GM18505 (cell line): ENCODE measurements at regions not wholly inside any gene's neighbourhood (a gene's known extent, or its start where the extent isn't known, plus 50 kb on each side); places are given as distances from the start of the nearest gene placed in this dataset.
"Not testable (repeated sequence)": the region's sequence is repeated elsewhere in the genome, so short reads cannot be mapped to it uniquely, and the experiment has no call there.

Source experiments
- ATAC-seq: cut with Tn5 transposase; IDR thresholded peaks from one replicate; pipeline ENCODE4 v1.9.1; 2021; ENCODE audit not compliant: unreplicated experiment
- POLR2A ChIP-seq: IDR thresholded peaks from 4 replicates; pipeline ENCODE4 v1.6.1; 2011; ENCODE audit warnings: borderline replicate concordance; ENCODE audit not compliant: insufficient read depth, insufficient read length; ENCODE audit errors: extremely low read depth

DNA sequence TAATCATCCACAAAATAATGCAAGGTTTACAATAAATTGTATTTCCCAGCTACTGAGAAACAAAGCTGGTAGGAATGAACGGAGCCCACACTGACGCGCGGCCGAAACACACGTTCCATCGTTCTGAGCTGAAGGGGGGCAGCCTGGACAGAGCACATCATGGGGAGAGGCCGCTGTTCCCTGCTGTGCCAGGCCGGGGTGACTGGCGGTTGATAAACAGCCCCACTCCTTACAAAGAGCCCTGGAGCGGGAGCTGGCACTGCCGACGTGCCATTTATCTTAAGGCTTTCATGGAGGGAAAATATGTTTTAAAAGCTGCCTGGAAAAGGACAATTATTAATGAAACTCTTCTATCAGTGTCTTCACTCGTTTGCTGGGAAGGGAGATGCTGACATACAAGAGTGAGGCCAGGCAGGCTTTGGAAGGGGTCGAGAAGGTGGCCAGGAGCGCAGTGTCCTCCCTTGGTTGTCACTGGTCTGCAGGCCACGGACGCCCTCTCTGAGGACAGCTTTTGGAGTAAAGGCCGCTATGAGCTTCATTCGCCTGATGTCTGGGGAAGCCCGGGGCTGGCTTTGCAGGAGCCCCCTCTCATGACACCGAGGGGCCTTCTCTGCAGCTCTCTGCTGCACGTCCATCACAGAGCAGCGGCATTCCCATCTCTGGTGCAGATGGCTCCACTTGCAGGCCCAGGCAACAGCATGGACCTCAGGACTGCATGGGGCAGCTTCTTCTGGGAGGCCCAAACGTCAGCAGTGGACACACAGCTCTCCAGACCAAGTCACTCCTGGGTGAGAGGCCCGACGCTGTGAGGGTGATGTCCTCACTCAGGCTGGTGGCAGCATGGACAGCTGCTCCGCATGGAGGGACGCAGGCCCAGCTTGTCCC, 355.3 kb upstream of the SFSWAP start:
- no peak for TF ChIP-seq POLR2A
- no peak for ATAC-seq

DNA sequence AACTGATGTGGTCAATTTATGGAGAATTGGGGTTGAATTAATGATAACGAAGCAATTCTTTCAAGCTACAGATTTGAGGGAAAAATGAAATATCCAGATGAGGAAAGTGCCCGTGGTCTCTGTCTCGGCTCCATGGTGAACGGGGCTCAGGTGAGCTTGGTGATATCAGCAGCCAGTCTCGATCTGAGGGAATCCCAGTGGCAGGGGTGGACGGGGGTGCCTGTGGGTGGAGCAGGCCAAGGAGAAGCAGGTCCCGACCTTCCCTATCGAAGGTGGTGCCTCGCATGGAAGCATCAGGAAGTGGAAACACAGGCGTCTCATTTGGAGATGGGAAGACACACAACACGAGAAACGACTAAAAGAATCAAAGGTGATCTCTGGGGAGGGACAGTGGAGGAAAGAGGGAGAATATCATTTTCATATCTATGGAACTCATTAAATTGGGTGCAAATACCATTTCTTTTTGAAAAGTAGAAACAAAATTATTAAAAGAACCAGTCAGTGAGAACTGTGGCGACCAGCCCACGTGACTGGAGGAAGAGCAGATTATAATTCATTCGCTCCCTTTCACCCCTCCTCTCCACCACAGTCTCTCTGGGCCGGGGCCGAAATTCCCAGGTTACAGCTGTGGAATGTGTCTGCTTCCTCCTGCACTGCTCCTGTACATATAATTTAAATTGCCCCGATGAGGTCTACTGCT, 354.3 kb upstream of the SFSWAP start:
- TF ChIP-seq POLR2A: no peak
- ATAC-seq: no peak

DNA sequence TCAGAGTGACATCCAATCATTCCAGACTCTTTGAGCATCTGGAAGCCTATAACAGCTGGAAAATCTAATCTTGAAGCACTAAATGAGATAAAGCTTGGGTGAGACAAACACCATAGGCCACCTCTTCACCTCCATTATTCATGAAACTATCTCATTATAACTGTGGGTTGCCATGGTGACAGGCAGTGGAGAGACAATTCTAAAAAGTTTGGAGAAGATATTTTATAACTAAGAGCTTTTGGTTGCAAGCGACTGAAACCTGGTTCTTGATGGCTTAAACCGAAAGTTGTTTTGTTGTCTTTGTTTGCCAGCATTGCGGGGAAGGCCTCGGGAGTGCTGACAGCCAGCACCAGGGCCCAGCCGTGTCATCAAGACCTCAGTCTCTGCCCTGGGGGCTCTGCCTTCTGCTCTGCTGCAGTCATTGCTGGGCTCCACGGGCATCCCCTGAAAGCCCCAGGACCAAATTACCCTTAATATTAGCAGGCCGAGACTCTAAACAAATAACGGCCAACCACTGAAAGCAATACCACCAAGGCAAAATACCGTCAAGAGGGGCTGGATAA, 353.6 kb upstream of the SFSWAP start:
- ATAC-seq: no peak
- no peak for TF ChIP-seq POLR2A

DNA sequence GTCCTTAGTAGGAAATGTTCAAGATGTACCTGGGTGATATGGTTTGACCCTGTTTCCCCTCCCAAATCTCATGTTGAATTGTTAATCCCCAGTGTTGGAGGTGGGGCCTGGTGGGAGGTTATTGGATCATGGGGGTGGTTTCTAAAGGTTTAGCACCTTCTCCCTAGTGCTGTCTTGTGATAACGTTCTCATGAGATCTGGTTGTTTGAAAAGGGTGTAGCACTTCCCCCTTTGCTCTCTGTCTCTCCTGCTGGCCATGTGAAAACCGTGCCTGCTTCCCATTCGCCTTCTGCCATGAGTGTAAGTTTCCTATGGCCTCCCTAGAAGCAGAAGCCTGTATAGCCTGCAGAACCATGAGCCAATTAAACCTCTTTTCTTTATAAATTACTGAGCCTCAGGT, 353.0 kb upstream of the SFSWAP start:
- TF ChIP-seq POLR2A: no peak
- ATAC-seq: no peak

DNA sequence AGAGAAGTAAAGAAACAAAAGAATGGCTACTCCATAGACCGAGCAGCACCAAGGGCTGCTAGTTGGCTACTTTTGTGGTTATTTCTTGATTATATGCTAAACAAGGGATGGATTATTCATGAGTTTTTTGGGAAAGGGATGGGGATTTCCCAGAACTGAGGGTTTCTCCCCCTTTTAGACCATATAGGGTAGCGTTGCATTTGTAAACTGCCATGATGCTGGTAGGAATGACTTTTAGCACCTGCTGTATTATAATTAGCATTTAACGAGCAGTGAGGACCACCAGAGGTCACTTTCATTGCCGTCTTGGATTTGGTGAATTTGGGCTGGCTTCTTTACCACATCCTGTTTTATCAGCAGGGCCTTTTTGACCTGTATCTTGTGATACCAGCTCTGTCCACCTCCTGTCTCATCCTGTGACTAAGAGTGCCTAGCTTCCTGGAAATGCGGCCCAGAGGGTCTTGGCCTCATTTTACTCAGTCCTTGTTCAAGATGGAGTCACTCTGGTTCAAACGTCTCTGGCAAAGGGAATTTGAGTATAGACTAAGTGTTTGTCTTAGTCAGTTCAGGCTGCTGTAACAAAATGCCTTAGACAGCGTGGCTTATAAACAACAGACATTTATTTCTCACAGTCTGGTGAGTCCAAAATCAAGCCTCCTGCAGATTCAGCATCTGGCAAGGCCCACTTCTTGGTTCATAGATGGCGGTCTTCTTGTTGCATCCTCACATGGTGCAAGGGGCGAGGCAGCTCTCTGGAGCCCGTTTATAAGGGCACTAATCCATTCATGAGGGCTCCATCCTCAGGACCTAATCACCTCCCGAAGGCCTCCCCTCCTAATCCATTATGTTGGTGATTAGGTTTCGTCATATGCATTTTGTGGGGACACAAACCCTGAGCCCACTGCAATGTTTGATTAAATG, 348.3 kb upstream of the SFSWAP start:
- ATAC-seq: no peak
- TF ChIP-seq POLR2A: no peak

DNA sequence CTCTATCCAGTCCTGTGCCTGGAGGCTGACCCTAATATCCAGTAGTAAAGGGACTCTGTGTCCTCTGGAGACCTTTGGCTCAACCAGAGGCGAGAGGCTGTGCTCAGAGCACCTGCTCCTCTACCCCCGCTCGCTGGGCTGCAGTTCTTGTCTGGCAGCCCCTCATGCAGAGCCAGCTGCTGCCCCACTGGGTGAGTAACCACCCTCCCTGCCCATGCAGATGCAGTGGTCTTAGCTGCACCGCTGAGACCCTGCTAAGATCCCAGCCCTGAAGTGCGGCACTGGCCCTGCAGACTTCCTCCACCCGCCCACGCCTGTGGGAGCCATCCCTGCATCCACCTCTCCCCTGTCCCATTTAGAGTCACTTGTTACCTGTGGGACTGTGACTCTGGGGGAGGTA, 347.5 kb upstream of the SFSWAP start:
- ATAC-seq: no peak

DNA sequence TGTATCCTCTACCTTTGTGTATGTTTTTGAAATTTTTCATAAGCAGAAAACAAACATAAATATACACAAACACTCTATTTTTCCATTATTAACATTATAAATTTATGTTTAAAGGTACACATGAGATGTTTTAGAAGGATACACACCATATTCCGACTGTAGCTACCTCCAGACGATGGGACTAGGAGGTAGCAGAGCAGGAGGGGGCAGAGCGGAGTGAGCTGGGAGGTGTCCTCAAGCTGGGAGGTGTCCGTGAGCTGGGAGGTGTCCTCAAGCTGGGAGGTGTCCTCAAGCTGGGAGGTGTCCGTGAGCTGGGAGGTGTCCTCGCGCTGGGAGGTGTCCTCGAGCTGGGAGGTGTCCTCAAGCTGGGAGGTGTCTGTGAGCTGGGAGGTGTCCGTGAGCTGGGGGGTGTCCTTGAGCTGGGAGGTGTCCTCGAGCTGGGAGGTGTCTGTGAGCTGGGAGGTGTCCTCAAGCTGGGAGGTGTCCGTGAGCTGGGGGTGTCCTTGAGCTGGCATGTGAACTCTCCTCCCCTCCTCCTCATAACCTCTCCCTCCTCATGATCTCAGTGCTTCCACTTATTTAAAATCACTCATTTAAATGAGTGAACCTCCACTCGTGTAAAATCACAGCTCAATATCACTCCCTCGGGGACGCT, 346.9 kb upstream of the SFSWAP start:
- no peak for TF ChIP-seq POLR2A
- ATAC-seq: no peak

More for the DNA sequence above, 347.5 kb upstream of the SFSWAP start:
- no peak for TF ChIP-seq POLR2A

DNA sequence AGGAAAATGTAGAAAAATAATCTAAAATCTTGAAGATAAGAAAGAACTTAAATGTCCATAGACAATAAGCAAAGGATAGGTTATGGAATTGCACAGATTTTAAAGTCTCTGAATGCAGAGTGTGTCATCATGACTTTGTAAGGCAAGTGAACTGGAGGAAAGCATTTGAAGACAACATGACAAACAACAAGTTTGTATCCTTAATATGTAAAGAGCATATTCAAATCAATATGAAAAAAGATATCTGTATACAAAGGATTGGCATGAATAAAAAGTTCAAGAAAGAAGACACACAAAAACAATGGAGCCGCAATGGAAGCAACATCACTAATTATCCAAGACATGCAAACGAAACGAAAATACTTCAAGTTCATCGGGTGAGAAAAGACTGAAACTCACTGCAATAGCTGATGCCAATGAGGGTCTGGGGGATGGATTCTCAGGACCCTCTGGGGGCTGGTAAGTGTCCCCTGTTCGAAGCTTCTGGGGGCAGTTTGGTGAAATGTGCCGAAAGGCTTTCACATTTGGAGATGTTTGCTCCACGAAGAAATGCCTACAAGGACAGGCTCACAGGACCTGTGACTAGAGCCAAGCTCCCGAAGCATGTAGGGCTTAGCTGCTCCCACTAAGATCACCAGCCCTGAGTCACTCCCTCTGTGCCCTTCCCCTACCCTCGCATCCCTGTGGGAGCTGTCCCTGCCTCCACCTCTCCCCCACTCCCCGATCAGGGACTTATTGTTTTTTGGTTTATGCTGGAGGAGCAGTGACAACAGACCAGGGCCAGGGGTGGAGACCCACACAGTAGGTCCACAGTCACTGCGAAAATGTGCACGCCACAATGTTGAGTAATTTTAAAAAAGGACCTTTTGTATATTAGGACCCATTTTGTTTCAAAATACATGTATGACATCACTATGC, 345.7 kb upstream of the SFSWAP start:
- ATAC-seq: no peak

DNA sequence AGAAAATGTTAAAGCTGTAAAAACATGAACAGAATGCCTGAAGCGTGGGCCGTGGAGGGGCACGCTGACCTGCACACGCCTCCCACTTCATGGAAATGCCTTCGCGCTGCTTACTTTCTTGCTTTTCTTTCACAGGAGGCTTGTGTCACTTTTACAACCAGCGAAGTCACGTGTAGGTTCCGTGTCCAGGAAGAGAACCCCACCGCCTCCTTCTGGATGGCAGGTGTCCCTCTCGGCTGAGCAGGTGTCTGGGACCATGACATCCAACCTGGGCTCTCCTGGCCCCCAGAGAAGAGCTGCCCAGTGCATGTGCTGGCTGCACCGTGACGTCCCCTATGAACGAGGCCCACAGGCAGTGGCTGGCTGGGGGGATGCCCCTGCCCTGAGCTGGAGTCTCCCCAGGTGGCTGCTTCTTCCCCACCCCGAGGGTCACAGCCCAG, 345.0 kb upstream of the SFSWAP start:
- no peak for ATAC-seq
- no peak for TF ChIP-seq POLR2A

More for the DNA sequence above, 345.7 kb upstream of the SFSWAP start:
- no peak for TF ChIP-seq POLR2A

DNA sequence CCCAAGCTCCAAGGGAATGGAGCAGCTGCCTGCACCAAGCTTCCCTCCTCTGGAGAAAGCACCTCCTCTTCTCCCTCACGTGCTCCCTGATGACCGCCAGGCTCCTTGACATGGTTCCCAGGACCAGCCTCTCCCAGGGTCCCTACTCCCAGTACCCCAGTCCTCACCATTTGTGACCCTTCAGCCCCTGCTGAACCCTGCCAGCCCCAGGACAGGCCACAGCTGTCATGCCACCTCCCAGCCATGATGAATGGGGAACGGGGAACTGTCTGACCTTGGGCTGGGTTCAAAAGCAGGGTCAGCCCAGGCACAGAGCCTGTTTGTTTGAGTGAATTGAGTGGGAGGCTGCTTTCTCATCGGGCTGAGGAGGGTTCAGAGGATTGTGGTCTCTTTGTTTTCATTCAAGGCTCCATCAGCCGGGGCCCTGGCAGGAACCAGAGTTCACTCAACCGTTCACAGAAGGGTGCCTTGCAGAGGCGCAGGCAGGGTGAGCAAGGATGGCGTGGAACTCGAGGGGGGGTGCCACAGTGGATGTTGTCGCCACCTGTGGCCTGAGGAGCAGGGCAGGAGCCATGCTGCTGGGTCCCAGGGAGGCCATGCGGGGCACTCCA, 344.5 kb upstream of the SFSWAP start:
- no peak for TF ChIP-seq POLR2A
- no peak for ATAC-seq

DNA sequence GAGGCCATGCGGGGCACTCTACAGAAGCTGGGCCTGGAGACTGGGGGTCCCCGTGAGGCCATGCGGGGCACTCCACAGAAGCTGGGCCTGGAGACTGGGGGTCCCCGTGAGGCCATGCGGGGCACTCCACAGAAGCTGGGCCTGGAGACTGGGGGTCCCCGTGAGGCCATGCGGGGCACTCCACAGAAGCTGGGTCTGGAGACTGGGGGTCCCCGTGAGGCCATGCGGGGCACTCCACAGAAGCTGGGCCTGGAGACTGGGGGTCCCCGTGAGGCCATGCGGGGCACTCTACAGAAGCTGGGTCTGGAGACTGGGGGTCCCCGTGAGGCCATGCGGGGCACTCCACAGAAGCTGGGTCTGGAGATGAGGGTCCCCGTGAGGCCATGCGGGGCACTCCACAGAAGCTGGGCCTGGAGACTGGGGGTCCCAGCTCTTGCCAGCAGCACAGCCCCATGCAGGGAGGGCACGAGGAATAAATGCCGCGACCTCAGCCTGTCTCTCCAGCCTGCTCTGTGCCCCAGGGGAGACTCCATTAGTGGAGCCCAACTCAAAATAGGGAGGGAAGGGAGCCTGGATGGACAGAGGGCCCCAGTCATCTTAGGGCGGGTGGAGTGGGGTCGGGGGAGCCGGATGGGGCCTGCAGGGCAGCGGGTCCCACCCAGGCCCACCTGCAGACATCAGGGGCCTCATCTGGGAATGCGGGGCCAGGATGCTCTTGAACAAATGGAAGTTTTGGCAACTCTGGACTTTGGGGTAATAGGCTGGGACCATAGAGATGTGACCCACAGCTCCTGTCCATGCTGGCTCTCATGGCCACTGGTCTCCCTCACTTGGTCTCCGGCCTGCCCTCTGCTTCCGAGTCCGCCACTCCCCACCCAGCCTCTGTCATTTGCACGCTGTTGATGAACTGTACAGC, 343.6 kb upstream of the SFSWAP start:
- ATAC-seq: not testable (repeated sequence)
